GM21529 (cell line): ENCODE measurements at regions not wholly inside any gene's neighbourhood (a gene's known extent, or its start where the extent isn't known, plus 50 kb on each side); places are given as distances from the start of the nearest gene placed in this dataset.

Experiments
- ATAC-seq: cut with Tn5 transposase; IDR thresholded peaks from one replicate; pipeline ENCODE4 v1.9.1; 2021; ENCODE audit not compliant: unreplicated experiment

GRCh38 chr9:14399756-14400657, 86.1 kb upstream of the NFIB start:
- no peak for ATAC-seq

GRCh38 chr9:14398473-14398872, 84.5 kb upstream of the NFIB start:
- ATAC-seq, result no peak

GRCh38 chr9:14396171-14396570, 82.2 kb upstream of the NFIB start:
- no peak for ATAC-seq

DNA sequence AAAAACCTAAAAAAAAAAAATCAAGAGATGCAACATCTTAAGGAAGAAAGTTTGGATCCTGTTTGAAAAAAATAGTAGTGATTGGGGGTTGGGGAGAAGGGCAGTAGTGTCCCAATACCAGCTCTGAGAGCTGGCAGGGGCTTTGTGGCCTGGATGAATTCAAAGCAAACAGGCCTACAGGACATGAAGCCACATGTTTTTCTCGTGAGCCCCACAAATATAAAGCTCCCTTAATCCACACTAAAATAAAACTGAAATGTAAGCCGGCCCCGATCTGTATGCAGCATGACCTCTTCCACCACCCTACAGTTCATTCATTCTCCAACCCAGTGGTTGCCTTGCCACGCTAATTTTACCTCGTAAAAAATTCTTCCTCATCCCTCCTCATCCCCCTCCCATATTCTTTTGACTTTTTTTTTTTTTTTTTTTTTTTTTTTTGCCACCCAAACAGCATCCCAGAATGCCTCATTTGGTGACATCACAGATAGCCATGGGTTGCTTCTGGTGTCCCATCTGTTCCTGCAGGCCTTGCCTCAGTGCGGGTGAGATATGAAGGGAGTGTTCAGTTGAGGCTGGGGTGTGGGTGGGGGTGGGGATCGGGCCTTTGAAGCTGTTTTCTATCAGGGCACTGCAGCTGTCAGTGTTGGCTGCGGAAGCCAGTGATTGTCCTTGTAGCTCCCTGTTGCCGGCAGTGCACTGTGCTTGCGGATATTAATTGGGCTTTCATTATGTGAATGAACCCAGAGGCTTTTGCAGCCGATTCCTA, 81.6 kb upstream of the NFIB start:
- ATAC-seq, result no peak

DNA sequence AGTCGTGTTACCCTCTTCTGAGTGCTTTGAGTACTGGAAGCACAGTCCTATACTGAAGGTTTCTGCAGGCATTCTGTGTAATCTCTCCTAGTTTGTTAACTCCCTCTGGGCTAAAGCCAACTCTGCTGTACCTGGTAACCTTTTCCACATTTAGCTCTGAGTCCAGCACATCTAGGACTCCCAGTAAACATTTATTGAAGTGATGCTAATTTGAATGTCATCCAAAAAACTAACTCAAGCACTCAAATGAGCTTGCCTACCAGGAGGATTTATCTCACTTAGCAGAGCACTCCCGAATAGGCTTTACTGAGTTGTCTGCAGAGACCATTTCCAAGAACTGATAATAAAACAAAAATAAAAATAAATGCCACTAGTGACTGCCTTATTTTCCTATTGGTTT, 79.5 kb upstream of the NFIB start:
- no peak for ATAC-seq

GRCh38 chr9:14391620-14392019, 77.7 kb upstream of the NFIB start:
- no peak for ATAC-seq

DNA sequence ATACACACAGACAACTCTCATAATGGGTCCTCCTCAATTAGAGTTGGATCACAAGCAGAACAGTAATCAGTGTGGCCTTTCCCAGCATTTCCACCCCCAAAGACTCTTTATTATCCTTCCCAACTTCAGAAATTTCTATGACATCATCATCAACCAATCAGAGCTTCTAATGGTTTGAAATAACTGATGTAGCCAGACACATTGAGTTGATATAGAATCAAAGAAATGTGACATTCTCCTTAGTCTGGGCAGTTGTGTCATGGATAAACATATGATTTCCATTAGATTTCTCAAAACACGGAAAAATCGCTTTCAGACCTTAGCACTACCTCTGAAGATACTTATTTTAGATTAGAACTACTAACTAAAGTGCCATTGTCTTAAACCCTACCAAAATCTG, 75.7 kb upstream of the NFIB start:
- ATAC-seq, result no peak

DNA sequence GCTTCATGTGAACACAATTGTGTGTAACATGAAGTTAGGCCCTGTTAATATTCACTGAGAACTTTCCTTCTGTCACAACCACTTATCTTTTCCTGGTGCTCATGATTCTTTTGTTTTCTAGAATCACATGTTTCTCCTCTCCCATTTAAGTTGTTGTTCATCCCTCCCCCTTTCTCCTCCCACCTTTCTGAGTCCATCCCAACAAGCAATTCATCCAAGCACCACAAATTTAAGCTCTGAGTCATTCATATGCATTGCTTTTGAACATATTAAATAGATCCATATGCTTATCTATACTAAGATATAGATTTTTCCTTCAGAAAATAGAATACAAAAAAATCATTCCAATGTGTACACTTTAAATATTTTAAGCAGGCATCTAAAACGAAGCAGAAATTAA, 75.2 kb upstream of the NFIB start:
- no peak for ATAC-seq

DNA sequence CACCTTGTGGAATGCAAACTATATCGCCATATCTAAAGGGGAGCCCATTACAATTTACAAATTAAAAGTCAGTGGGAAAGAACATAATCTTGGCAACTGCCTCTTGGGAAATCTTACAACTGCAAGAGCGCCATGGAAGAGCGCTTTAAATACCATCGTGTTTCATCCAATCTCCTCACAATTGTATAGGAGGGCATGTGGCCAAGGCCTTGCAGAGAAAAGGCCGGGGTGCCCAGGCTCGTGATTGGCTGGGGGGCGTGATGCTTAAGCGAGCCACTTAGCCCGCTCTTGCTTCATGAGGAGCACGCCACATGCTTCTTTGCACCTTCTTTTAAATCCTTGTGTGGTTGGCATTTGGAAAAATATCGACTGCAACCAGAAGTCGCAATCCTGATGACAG, 69.8 kb upstream of the NFIB start:
- ATAC-seq, result no peak

DNA sequence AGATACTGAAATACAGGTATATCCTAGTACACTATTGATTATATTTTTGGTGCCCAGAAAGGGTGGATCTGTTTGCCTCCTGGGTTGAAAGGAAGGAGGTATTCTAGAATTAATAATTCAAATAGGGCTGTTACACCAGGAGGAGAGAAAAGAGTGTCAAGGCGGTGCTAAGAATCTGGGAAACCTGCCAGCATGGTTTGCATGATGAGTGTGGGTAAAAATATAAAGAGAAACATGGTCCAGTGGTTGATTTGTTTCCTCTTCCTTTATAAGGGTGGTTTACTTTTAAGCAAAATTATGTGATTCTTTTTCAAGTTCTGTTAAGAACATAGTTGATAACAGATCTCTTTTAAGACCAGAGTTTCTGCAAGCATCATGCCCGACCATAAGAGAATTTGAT, 69.4 kb upstream of the NFIB start:
- ATAC-seq, result no peak

DNA sequence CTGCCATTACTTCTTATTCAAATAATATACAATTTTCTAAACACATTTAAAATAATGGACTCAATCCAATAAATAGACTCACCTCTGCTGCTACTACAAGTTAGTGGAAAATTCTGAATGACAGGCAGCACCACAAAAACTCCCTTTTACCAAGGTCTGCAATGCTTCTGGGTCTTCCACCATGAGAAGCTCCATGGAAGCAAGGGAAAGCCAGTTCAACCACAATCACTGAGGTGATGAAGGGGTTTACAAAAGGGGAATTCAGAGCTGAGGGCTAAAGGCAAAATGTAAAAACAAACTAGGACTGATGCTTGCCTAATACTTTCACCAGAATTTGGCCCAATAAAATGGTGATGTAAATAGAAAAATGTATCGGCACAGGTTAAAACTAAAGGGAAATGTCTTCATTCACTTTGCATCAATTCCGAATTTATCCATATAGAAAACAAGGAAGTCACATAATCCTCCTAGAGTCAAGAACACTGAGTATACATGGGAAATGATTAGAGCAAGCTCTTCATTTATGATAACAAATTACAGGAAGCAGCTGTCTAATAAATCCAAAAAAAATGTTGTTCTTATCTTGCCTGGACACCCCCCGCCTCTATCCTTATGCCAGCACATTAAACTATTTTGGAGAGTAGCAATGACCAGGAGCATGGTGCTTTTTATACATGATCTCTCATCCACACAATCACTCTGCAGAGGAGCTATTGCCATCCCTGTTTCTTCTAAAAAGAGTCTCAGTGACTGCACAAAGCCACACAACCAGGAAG, 66.3 kb upstream of the NFIB start:
- ATAC-seq, result no peak

GRCh38 chr9:14379280-14379679, 65.3 kb upstream of the NFIB start:
- ATAC-seq, result no peak

GRCh38 chr9:14373706-14374105, 59.8 kb upstream of the NFIB start:
- no peak for ATAC-seq

DNA sequence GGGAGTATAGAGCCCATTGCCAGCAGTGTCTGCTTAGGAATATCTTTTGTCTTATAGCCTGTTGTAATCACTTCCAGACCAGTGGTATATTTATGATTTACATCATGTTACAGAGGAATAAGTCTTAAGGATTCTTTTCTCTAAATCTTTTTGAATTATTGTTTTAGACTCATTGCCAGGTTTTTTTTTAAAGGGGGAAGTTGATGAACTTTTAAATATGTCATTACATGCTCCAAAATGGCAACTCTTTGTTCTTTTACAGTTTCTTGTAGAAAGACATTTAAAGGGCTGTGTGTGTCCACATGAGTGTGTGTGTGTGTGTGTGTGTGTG, 59.4 kb upstream of the NFIB start:
- ATAC-seq, result no peak

GRCh38 chr9:14372437-14373335, 58.7 kb upstream of the NFIB start:
- ATAC-seq, result no peak

GRCh38 chr9:14369011-14369410, 55.1 kb upstream of the NFIB start:
- ATAC-seq, result no peak

DNA sequence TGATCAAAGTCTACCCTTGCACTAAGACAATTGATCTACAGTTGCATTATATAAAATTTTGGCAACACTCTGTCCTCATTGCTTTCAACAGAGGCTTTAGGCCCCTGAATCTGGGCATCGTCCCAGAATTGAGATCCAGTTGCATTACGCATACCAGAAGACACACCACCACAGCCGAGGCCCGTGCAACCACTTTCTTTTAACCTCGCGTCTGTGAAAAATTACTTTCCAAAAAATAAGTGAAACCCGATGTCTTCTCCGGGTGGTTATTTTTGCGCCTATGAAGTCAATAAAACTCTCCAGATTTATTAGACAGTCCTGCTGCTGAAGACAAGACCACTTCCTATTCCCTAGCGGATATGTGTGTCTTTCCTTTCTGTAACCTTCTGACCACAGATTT, 52.1 kb upstream of the NFIB start:
- ATAC-seq, result no peak

GRCh38 chr9:14365670-14366069, 51.7 kb upstream of the NFIB start:
- no peak for ATAC-seq
